ENCODE measurements at regions not wholly inside any gene's neighbourhood (a gene's known extent, or its start where the extent isn't known, plus 50 kb on each side); places are given as distances from the start of the nearest gene placed in this dataset.

- no peak for DNase-seq
Observed at GRCh38 chr4:147056940-147057610, 111.4 kb upstream of the TTC29 start.

DNA sequence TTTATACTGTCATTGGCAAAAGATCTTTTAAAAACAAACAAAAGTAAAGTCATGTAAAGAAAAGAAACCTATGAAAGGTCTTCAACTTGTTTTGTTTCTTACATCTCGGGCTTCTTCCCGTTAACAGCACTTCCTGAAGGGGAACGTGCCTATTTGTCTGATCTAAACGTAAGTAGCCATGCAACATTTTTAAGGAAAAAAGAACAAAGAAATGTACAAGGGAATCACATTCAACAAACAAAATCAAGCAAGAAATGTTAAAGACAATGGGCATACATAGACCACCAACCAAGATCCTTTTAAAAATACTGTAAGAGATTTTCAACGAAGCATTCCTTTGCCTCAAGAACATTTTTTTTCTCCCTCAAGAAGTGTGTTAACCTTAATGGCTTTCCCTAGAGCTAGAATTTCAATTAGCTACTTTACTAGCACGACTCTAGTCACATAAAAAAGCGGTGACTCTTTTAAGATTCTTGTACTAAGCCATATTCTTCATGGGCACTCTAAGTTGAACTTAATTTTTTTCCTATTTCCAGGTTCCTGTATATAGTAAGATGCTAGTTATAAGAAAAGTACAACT, 112.0 kb upstream of the TTC29 start:
- DNase-seq: no peak

- no peak for DNase-seq
Observed at GRCh38 chr4:147059064-147059731, 113.5 kb upstream of the TTC29 start.

- DNase-seq: no peak
Observed at GRCh38 chr4:147060151-147060931, 114.7 kb upstream of the TTC29 start.

- no peak for DNase-seq
Observed at GRCh38 chr4:147064856-147065255, 119.2 kb upstream of the TTC29 start.

GRCh38 chr4:147068564-147068963, 122.9 kb upstream of the TTC29 start:
- DNase-seq: no peak

DNA sequence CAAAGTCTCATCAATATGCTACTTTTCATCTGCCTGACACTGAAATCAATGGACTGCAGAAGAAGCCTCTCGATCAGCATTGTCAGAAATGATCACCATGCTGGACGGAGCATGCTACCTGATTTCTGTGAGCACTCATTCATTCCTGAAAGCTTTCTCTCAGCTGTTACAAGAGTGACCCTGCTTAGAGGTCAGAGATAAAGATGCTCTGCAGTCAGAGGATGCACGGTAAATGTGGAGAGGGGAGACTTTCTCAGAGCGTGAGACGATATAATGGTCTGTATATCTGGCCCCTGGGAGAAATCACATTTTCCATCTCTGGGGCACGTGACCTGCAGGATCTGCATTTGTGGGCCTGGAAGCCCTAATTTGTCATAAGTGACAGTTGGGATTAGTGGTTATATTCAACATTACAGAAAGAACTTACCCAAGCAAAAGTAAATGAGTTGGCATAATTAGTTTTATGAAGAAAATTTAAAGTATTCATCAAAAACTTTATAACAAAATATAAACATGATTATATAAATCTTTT, 125.6 kb upstream of the TTC29 start:
- no peak for DNase-seq

GRCh38 chr4:147076179-147076578, 130.5 kb upstream of the TTC29 start:
- DNase-seq: no peak

GRCh38 chr4:147076728-147077127, 131.1 kb upstream of the TTC29 start:
- DNase-seq: no peak

- no peak for DNase-seq
Observed at GRCh38 chr4:147078362-147078761, 132.7 kb upstream of the TTC29 start.

GRCh38 chr4:147078875-147079658, 133.4 kb upstream of the TTC29 start:
- no peak for DNase-seq

DNA sequence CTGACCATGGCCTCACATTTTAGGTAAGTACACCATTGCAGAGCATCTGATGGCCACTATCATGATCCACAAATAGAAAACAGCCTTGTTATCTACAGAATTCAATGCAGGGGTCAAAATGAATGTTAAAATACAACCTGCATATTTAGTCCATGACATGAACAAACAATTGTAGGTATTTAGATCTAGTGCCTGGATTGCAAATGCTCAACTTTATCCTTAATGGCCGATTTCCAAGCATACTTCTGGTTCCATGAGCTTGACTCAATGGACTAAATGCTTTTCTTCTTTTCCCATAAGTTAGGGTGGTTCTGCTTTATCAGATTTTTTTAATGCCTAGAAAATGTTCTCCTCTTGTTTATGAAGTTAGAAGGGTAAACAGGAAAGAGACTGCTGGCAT, 139.2 kb upstream of the TTC29 start:
- no peak for DNase-seq

DNA sequence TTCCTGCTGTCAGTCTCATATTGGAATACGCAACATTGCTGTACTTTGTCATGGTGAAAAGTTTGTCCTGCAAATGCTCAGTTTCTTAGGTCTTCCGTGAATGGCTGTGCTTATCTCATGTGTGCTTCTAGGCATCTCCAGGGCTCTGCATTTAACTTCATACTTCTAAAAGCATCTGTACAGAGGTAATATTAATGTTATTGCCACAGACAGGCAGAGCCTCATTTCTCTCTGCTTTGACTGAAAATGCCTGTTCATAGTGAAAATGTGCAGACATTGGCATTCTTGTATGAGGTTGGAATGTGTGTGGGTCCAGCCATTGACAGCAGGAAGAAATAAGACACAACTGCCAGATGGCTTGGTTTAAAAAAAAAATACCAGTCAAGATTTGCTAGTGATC, 140.1 kb upstream of the TTC29 start:
- no peak for DNase-seq

DNA sequence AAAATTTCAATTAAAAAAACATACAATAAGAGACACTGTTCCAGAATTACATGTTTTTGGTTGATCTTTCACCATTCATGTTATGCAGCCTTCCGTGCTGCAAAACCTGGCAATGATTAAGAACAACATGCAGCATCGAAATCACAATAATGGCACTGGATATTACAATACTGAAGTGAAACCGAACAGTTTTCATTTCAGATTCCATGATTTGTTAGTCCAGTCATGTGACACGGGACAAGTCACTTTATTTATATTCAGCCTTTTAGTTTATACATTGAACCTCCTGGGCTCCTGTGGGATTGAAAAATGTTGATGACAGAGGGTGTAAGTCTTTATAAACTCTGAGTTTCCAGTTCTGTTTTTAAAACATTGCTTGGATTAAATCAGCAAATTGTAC, 142.5 kb upstream of the TTC29 start:
- DNase-seq: no peak

GRCh38 chr4:147090486-147090885, 144.8 kb upstream of the TTC29 start:
- no peak for DNase-seq

DNA sequence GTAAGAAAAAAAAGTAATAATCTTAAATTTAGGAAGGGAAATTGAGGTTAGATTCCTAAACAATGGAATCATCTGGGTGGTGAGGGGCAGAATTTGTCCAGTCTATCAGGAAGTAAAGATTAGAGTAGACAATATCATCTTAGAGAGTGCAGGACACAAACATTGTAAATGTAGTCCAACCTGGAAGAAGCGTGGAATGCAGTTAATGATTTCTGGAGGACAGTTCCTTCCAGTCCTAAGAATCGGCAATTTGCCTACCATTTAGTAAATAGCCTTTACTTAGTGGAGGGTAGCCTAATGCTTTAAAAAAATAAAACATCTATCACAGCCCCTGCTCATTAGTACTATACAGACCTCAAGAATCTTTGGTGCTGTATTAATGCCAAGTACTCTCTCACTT, 147.5 kb upstream of the TTC29 start:
- no peak for DNase-seq

DNA sequence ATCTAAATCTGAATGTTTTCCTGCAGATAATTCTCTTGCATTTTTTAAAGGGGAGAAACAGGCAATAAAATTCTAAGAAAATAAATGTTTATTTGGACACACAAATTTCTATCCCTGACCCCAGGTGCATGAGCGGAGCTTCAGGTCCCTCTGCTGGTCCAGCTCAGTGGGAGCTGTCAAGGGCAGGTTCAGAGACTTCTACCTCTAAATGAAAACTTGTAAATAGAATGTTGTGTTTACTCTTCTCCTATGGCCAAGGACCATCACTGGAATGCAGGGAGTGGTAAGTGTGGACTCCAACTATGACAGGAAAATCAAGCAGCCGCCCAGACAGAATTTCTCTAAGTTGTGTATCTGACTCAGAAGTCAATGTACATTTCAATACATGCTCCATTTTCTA, 148.6 kb upstream of the TTC29 start:
- no peak for DNase-seq

GRCh38 chr4:147096667-147097604, 151.3 kb upstream of the TTC29 start:
- peak; percentile 13 for DNase-seq

- DNase-seq: no peak
Observed at GRCh38 chr4:147101678-147102077, 156.0 kb upstream of the TTC29 start.

DNA sequence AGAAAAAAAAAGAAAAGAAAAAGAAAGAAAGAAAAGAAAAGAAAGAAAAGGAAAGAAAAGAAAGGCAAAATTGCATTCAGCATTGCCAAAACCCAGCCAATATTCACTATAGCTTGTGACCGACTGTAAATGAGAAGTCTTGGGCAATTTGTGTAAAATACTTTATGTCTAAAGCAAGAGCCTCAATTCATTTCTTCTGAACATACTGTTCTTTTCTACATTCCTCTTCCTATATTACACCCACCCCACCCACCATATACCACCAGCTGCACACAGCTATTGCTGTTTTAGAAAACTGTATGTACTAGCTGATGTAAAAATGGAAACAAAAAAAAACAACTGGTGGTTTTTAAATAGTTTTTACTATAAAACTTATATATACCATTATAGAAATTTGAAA, 156.9 kb upstream of the TTC29 start:
- DNase-seq: no peak

GRCh38 chr4:147103403-147103946, 157.8 kb upstream of the TTC29 start:
- DNase-seq: no peak

All from NCI-H446 treated with DMSO at 0.1 percent for 48 hours (cell line).